Left renal cortex interstitium (tissue), 4 donors: ENCODE measurements at regions not wholly inside any gene's neighbourhood (a gene's known extent, or its start where the extent isn't known, plus 50 kb on each side); places are given as distances from the start of the nearest gene placed in this dataset.

Experiments
- DNase-seq, 4 donors: peaks; one replicate each; pipeline ENCODE4 v3.0.0-alpha.2; 2013; ENCODE audit warnings: low read depth in 4 of 4, low spot score in 2 of 4, missing footprints in 1 of 4

GRCh38 chr5:4540375-4541173 lies 599.6 kb upstream of the ADAMTS16 start:
- no peak for DNase-seq

DNA sequence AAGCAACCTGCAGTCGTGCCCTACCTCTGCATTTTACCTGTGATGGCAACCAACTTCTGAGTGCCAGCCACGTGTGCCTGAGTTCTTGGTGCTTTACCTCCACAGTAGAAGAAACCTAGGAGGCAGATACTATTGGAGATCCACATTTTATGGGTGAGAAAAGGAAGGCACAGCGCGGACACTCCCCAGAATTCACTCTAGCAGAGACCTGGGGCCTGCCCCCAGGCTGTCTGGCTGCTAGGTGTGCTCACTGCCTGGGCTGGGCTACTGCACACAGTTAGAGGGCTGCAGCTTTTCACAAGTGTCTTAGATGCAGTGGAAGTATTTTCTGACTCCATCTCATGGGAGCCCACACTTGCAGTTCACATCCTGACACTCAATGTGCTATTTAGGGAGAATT lies 598.8 kb upstream of the ADAMTS16 start:
- no peak for DNase-seq

DNA sequence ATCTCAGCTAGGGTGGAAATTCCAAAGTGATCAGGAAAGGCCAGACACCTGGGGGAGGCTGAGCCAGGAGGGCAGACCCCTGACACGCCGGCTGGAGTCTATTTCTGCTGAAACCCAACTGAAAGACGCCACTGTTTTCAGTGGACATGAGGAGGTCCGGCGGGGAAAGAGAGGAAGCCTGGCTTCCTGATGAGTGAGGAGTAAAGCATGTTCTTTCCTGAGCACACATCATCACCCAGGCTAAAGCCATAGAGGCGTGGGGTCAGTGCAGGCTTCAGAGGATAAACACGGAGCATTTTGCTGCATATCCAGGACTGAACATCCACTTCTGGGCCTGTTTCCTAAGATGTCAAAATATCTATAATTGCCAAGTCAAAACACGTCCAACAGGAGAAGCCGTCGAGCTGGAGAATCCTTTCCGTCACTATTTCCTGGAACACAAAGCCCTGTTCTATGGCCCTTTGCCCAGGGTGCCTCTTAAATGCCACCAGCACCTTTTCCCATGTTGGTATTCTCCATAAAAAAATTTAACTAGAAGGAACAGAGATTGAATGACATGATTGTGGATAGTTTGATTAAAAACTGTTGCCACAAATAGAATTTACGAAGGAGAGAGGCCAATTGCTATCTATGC lies 597.9 kb upstream of the ADAMTS16 start:
- no peak for DNase-seq

- no peak for DNase-seq
Observed at GRCh38 chr5:4544049-4544670, 596.0 kb upstream of the ADAMTS16 start.

DNA sequence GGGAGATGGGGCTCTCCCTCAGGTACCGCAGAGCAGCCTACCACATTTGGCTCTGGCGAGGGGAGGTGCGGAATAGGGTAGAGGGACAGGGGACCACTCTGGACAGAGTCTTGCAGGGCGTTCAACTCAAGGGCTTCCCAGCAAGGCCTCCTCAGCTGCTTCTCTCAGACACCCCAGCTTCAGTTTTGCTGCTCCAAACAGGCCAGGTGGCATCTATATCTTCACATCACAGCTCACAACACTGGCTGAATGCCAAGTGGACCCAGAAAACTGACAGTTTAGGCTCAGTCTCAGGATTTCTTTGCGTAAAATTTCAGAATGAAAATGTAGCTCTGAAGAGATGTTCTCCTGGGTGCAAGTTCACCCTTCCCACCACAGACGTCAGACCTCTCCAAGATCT lies 592.6 kb upstream of the ADAMTS16 start:
- no peak for DNase-seq

DNA sequence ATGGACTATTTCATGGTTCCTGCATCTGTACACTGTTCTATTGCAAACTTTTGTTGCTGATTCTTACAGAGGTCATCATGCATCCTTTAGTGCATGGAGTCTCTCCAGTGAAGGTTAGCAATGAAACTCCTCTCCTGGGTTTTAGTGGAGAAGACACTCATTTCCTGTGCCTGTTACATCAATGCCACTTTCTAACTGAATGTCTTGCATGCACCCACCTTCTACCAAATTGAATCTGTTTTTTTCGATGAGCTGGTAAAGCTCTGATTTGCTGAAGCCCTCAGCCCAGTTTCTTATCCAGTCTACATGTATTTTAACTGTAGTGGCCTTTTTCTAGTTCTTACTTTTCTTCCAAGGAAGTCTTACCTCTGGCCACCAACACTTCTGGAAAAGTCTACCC lies 591.8 kb upstream of the ADAMTS16 start:
- DNase-seq = no peak

DNA sequence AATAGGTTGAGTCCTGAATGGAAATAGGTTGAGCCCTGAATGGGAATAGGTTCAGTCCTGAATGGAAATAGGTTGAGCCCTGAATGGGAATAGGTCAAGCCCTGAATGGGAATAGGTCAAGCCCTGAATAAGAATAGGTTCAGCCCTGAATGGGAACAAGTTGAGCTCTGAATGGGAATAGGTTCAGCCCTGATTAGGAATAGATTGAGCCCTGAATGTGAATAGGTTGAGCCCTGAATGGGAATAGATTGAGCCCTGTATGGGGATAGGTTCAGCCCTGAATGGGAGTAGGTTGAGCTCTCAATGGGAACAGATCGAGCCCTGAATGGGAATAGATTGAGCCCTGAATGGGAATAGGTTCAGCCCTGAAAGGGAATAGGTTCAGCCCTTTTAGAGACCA lies 590.8 kb upstream of the ADAMTS16 start:
- no peak for DNase-seq

DNA sequence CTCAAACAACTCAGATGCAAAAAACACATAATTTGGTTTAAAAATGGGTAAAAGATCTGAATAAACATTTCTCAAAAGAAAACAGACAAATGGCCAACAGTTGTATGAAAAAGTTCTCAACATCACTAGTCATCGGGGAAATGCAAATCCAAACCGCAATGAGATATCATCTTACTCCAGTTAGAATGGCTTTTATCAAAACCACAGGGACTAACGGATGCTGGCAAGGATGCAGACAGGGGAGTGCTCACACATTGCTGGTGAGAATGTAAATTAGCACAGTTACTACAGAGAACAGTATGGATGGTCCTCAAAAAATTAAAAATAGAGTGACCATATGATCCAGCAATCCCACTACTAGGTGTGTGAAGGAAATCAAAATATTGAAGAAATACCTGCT lies 589.1 kb upstream of the ADAMTS16 start:
- DNase-seq = no peak

DNA sequence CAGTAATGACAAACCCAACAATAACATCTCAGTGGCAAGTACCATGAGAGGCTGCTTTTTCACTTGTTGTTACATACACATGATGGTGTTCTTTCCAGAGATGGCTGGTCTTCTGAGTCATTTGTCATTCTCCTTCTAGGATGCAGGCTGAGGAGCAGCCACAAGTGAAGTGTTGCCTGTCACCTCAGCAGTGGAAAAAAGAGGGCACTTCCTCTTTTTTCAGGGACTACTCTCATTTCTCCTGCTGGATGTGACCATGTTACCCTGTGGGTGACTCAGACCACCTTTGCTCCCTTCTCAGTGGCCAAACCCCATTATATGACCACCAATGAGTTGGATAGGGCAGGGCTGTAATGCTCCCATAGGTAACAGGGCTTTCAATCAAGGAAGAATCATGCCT lies 587.0 kb upstream of the ADAMTS16 start:
- DNase-seq = no peak

DNA sequence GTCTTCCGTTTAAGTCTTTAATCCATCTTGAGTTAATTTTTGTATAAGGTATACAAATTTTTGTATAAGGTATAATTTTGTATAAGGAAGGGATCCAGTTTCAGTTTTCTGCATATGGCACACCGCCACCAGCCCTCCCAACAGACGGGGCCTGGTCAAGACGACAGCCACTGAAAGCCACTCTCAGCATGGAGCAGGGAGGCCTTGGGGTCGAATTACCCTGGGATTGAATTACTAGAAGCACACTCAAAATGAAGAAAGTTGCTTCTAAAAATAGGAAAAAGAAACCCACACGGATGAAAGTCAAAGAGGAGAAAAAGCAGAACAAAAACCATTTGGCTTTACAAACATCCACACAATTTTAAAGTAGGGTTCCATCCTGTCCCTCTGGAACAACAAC lies 586.2 kb upstream of the ADAMTS16 start:
- peak in 3 of 4 donors; percentile 3 to 24 (median 16) for DNase-seq

DNA sequence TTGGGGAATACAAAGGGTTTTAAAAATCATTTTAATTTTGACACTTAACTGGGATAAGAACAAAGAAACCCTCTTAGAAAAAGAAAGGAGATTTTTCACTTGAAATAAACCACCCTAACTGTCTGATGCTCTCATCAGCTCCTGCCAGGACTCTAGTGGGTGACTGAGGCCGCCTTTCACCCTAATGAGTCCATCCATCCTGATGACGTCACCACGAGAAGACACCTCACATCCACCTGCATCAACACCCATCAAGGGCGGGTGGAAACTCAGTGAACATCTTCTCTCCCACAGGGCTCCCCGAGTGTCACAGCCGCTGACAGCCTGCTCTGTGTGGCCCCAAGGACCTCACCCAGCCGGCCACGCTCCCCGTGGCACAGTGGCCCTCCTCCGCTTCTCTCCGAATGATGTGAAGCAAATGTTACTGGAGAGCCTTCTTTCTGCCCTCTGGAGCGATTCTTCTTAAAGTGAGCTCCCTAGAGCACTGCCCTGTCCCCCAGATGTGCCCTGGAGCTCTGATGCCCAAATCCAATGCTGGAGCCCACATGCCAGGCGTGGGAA lies 584.3 kb upstream of the ADAMTS16 start:
- no peak for DNase-seq

DNA sequence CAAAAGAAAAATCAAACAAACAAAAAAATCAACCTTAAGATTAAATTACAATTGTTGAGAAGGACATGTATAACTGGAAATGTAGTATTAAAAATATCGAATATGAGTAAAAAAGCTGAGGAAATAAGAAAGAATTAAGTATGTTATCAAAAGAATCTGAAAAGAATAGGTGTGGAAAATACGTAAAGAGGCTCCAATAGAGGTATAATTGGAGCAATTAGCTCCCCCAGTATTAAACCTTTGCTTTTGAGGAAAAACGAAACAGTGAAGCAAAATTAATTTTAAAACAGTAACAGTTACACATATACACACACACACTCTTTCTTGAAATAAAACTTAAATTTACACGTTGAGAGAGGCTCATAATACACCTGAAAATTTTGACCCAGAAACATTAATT lies 578.7 kb upstream of the ADAMTS16 start:
- no peak for DNase-seq

GRCh38 chr5:4563400-4563799 lies 576.7 kb upstream of the ADAMTS16 start:
- DNase-seq = no peak

DNA sequence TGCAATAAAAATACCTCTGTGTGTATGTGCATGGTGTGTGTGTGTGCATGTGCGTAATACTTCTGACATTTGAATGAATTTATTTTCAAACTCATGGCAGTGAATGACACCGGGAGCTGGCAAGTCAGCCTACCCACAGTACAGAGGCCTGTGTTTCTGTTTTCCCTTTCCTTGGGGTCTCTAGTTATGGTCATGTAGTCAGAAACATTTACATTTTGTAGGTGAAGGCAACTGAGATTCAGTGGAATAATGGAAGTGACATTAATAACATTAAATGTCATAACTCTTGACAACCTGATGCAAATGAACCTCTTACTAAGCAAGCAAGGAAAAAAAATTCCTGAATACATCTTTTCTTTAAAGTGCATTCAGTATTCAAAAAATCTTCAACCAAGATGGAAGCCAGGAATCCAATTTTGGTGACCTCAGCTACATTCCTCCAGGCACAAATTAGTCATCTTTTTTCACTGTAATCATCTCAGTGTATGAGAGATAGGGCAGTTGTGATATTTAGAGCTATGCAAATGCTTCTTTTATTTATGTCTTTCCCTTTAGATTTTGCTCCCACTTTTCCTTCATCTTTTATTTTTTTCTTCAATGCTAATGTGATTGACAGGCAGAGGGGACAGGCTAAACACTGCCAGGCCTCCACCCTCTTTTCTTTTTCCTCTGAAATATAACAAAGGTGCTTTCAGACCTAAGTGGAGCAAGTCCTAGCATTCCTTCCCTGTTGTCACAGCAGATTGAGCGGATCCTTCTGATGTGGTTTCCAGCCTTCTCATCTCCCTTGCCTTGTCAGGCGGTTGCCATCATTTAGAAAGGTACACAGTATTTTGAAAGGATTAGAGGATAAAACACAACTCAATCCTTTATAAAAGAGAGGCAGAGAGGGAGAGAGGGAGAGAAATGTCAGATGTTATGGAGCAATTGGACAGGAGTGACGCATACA lies 569.8 kb upstream of the ADAMTS16 start:
- no peak for DNase-seq

DNA sequence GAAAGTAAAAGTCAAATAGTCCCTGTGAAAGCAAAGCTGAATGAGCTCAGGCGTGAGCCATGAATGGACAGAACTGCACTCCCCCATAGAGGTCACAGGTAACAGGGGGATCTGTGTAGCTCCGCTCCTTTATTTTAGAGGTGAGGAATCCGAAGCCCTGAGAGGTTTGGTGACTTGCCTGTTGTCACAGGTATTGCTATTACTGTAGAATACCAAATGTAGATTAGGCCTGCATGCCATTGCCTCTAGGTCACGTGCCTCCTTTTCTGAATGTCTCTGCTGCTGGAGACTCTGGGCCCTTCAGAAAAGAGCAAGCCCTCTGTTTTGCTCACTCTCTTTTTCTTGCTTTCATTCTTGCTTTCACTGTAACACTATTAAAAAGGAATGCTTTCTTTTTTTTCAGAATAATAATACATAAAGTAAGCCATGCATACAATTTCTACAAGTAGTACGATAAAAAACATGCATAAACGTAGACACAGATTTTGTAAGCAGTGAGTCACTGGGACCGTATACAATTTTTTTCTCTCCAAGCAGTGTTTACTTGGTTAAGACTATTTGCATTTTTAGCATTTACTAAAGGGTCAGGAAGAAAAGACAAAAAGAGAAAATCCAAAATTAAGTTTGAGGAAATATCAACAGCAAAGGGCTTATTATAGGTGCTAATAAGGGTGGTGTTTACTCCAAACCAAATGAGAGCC lies 568.7 kb upstream of the ADAMTS16 start:
- DNase-seq = no peak

GRCh38 chr5:4572311-4573100 lies 567.6 kb upstream of the ADAMTS16 start:
- DNase-seq = no peak

GRCh38 chr5:4575608-4576007 lies 564.5 kb upstream of the ADAMTS16 start:
- no peak for DNase-seq

- DNase-seq = no peak
Observed at GRCh38 chr5:4576161-4576748, 563.9 kb upstream of the ADAMTS16 start.

- no peak for DNase-seq
Observed at GRCh38 chr5:4576908-4577307, 563.2 kb upstream of the ADAMTS16 start.
